ENCODE measurements at regions not wholly inside any gene's neighbourhood (a gene's known extent, or its start where the extent isn't known, plus 50 kb on each side); places are given as distances from the start of the nearest gene placed in this dataset.

DNA sequence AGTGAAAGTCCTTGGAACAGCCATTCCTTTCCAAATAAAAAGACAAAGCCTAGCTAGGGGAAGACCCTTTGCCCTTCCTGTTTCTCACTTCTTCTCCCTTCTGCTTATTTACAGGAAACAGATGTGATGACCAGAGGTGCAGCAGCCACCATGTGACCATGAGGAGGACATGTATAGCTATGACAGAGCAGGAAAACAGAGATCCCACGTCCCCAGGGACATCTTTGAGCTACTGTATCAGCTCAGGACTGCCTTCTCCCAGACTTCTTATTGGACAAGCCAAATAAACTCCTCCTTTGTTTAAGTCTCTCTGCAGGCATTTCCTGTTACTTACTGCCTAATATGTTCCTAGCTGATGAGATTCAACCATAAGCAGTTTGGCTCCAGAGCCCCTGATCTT is 133.1 kb upstream of the MLN start:
- no peak overlapping the region for H3K27ac ChIP-seq
- TF ChIP-seq, protein P1, sequence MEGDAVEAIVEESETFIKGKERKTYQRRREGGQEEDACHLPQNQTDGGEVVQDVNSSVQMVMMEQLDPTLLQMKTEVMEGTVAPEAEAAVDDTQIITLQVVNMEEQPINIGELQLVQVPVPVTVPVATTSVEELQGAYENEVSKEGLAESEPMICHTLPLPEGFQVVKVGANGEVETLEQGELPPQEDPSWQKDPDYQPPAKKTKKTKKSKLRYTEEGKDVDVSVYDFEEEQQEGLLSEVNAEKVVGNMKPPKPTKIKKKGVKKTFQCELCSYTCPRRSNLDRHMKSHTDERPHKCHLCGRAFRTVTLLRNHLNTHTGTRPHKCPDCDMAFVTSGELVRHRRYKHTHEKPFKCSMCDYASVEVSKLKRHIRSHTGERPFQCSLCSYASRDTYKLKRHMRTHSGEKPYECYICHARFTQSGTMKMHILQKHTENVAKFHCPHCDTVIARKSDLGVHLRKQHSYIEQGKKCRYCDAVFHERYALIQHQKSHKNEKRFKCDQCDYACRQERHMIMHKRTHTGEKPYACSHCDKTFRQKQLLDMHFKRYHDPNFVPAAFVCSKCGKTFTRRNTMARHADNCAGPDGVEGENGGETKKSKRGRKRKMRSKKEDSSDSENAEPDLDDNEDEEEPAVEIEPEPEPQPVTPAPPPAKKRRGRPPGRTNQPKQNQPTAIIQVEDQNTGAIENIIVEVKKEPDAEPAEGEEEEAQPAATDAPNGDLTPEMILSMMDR (conservative IDR thresholded peaks at IDR 0.05): no peak

DNA sequence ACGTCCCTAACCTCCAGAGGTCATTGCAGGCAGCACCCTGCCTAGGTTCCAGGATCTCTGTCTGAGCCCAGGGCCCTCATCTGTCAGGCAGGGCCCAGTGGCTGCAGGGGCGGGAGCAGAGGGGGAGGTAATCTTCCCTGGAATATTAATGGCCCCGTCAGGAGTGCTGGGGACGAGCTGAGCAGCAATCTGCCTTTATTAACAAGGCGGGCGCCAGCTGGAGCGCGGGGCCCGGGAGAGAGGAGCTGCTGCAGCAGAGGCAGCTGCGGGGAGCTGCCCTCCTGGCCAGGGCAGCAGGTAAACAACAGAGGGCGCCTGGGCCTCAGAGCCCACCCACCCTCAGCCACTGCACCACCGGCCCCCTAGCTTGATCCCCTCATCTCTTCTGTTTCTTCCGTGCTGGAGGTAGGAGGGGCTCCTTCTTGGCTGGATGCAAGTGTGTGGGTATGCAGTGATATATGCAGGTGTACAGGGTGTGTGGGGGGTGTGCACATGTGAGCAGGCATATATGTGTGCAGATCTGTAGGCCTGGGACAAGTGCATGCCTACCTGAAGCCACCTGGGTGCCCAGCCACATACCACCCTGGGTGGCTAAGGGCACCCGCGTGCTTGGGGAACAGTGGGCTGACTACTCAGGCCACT is 131.8 kb upstream of the MLN start:
- H3K27ac ChIP-seq: no peak overlapping the region
- TF ChIP-seq, protein P1 (conservative IDR thresholded peaks at IDR 0.05): no peak

DNA sequence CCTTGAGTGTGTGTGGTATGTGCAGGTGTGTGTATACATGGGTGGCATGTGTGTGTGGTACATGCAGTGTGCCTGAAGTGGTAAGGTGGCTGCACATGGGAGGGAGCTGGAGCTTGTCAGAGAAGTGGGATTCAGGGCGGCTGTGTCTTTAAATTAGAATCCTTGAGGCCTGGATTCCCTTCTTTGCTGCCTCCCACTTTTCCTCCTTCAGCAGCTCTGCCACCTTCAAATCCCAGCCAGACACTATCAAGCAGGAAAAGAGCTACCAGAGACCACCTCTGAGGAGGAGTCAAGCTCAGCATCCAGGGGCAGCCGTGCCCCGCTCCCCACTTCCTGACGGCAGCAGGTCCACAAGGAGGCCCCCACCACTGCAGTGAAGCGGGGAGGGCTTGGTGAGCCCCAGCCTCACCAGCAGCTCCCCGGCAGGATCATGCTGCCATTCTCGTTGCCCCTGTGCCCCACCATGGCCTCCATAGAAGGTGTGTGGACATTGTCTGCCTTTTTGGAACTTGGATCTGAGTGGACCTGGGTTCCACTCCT is 131.0 kb upstream of the MLN start:
- H3K27ac ChIP-seq: no peak overlapping the region
- TF ChIP-seq, protein P1 (conservative IDR thresholded peaks at IDR 0.05): no peak

DNA sequence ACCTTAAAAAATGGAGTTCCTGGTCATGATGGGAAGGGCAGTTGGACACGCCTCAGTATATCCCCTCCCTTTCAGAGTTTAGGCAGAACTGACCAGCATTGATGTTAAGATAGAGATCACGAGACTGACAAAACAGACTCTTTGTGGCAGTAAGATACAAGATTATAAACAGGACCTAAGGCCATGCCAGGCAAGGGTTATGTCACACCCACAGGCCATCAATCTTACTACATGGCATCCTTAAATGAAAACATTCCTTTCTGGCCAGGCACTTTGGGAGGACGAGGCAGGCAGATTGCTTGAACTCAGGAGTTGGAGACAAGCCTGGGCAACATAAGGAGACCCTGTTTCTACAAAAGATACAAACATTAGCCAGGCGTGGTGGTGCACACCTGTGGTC is 129.3 kb upstream of the MLN start:
- H3K27ac ChIP-seq: no peak overlapping the region
- TF ChIP-seq, protein P1 (conservative IDR thresholded peaks at IDR 0.05): no peak

DNA sequence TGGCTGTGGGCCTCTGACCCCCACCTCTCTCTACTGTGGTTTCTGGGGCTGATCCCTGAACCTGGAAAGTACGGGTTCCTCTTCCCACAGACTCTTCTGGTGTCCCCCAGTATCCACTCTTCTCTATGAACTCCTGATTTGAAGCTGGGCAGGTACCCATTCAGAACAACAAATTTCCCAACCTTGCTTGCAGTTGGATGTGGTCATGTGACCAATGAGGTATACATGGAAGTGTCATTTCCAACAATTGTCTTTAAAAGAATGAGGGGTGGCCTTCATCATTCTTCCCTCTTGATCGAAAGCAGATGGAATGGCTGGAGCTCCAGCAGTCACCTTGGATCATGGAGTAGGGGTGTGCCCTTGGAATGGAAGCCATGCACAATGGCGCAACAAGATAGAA is 128.0 kb upstream of the MLN start:
- TF ChIP-seq, protein P1 (conservative IDR thresholded peaks at IDR 0.05): no peak

DNA sequence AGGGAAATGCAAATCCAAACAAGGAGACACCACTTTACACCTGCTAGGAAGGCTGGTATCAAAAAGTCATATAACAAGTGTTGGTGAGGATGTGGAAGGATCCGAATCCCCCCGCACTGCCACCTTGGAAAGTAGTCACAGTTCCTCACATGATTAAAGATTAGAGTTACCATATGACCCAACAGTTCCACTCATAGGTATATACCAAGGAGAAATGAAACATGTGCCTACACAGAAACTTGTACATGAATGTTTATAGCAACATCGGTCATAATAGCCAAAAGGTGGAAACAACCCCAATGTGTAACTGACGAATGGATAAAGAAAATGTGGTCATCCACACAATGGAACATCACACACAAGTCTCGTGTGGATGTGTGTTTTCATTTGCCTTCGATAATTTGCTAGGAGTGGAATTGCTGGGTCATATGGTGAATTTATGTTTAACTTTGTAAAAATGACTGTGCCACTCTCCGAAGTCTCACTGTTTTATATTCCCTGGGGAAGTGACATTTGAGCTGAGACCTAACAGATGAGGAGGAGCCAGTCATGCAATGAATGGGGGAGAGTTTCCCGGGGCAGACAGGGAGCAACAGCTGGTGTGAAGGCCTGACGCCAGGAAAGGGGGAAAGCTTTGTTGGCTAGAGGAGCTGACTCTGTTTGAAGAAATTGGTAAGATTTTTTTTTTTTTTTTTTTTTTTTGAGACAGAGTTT is 125.9 kb upstream of the MLN start:
- H3K27ac ChIP-seq: no peak overlapping the region
- TF ChIP-seq, protein P1 (conservative IDR thresholded peaks at IDR 0.05): no peak

More for the DNA sequence above, 128.0 kb upstream of the MLN start:
- no peak overlapping the region for H3K27ac ChIP-seq

DNA sequence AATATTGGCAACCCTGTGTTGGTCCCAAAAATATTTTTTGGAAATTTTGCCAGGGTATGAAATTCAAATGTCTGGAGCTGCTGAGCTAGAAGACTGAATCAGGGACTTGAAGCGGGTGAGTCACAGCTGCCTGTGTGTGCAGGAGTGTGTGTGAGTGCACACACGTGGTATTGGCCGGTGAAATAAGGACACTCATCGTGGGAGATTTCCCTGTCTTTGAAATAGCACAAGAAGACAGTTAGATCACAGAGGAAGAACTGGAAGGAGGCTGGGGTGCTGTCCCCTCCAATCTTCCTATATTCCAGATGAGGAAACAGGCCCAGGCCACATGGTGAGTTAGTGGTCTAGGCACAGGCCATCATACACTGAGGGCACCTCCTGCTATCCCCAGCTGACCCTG is 123.8 kb upstream of the MLN start:
- H3K27ac ChIP-seq: no peak overlapping the region

More for the DNA sequence above, 123.8 kb upstream of the MLN start:
- TF ChIP-seq, protein P1 (conservative IDR thresholded peaks at IDR 0.05): no peak
